SH-SY5Y (cell line): ENCODE measurements at regions not wholly inside any gene's neighbourhood (a gene's known extent, or its start where the extent isn't known, plus 50 kb on each side); places are given as distances from the start of the nearest gene placed in this dataset.

Experiments
- GATA2 ChIP-seq: IDR thresholded peaks from 2 replicates; pipeline ENCODE4 v1.6.1; 2011; ENCODE audit warnings: mild to moderate bottlenecking, low read depth, low read length
- GATA3 ChIP-seq: IDR thresholded peaks from 2 replicates; pipeline ENCODE4 v1.6.1; 2011; ENCODE audit warnings: low read depth, mild to moderate bottlenecking, low read length, moderate library complexity

GRCh38 chr18:38551881-38552280 lies 986.3 kb upstream of the CELF4 start:
- TF ChIP-seq GATA3, result no peak
- TF ChIP-seq GATA2, result no peak
